Neuronal stem cell (in vitro differentiated cells): ENCODE measurements at regions not wholly inside any gene's neighbourhood (a gene's known extent, or its start where the extent isn't known, plus 50 kb on each side); places are given as distances from the start of the nearest gene placed in this dataset.
A peak's percentile ranks its signal among the peaks of the same experiment; 100 is the strongest.

Experiments
- DNase-seq: peaks from one replicate; pipeline ENCODE4 v3.0.0-alpha.2; 2013; ENCODE audit warnings: low spot score
- H2AFZ ChIP-seq: one replicate; pipeline ENCODE4 v1.6.1; 2013; ENCODE audit warnings: mild to moderate bottlenecking, low read length, inconsistent platforms
- H2AK5ac ChIP-seq: 2 replicates; pipeline ENCODE4 v1.6.1; 2013; ENCODE audit warnings: low read depth, mild to moderate bottlenecking, inconsistent platforms, low read length, moderate library complexity, mixed read lengths
- H2BK120ac ChIP-seq: 2 replicates; pipeline ENCODE4 v1.6.1; 2013; ENCODE audit warnings: low read depth, mild to moderate bottlenecking, inconsistent platforms, low read length, moderate library complexity, mixed read lengths
- H2BK12ac ChIP-seq: one replicate; pipeline ENCODE4 v1.6.1; 2013; ENCODE audit warnings: low read length, inconsistent platforms
- H2BK15ac ChIP-seq: 2 replicates; pipeline ENCODE4 v1.6.1; 2013; ENCODE audit warnings: mild to moderate bottlenecking, low read length, inconsistent platforms, mixed read lengths
- H2BK5ac ChIP-seq: one replicate; pipeline ENCODE4 v1.6.1; 2013; ENCODE audit warnings: inconsistent platforms, mild to moderate bottlenecking, low read length, moderate library complexity
- H3K14ac ChIP-seq: one replicate; pipeline ENCODE4 v1.6.1; 2013; ENCODE audit warnings: low read length, inconsistent platforms
- H3K18ac ChIP-seq: 2 replicates; pipeline ENCODE4 v1.6.1; 2013; ENCODE audit warnings: low read length, inconsistent platforms
- H3K23ac ChIP-seq: 2 replicates; pipeline ENCODE4 v1.6.1; 2013; ENCODE audit warnings: low read depth, mild to moderate bottlenecking, mixed read lengths, low read length, inconsistent platforms; ENCODE audit not compliant: poor library complexity
- H3K27ac ChIP-seq: replicated peaks from 3 replicates; pipeline ENCODE4 v1.5.1; 2013; ENCODE audit warnings: low read length, inconsistent platforms
- H3K27me3 ChIP-seq, 3 experiments: 2 replicates each; pipeline ENCODE4 v1.6.1; 2013; ENCODE audit warnings: low read length in 3 of 3, mild to moderate bottlenecking in 2 of 3, inconsistent platforms in 1 of 3, low read depth in 1 of 3, mixed read lengths in 1 of 3, moderate library complexity in 1 of 3; ENCODE audit not compliant: control insufficient read depth in 3 of 3, insufficient read depth in 3 of 3
- H3K36me3 ChIP-seq, 2 donors: replicated peaks in 1 of 2; 2 replicates each; pipeline ENCODE4 v1.6.1; 2013; ENCODE audit warnings: low read length in 2 of 2; ENCODE audit not compliant: control insufficient read depth in 2 of 2, insufficient read depth in 2 of 2
- H3K4ac ChIP-seq: 2 replicates; pipeline ENCODE4 v1.6.1; 2013; ENCODE audit warnings: inconsistent platforms, mild to moderate bottlenecking, low read length, moderate library complexity
- H3K4me1 ChIP-seq, 2 donors: 1 replicate in 1 of 2; 2 replicates in 1 of 2; pipeline ENCODE4 v1.6.1; 2013; ENCODE audit warnings: low read length in 2 of 2, low read depth in 1 of 2; ENCODE audit not compliant: control insufficient read depth in 2 of 2, insufficient read depth in 1 of 2
- H3K4me2 ChIP-seq: one replicate; pipeline ENCODE4 v1.6.1; 2013; ENCODE audit warnings: mild to moderate bottlenecking, low read length, inconsistent platforms; ENCODE audit not compliant: insufficient read depth, poor library complexity, severe bottlenecking
- H3K4me3 ChIP-seq, 2 donors: 2 replicates each; pipeline ENCODE4 v1.5.1; 2013; ENCODE audit warnings: low read length in 2 of 2, mild to moderate bottlenecking in 2 of 2, inconsistent platforms in 1 of 2, moderate library complexity in 1 of 2
- H3K79me1 ChIP-seq: one replicate; pipeline ENCODE4 v1.6.1; 2013; ENCODE audit warnings: low read depth, mild to moderate bottlenecking, inconsistent platforms, low read length, moderate library complexity
- H3K9ac ChIP-seq: one replicate; pipeline ENCODE4 v1.6.1; 2013; ENCODE audit warnings: mild to moderate bottlenecking, low read depth, low read length, inconsistent platforms; ENCODE audit not compliant: poor library complexity
- H3K9me3 ChIP-seq, 2 donors: replicated peaks in 1 of 2; 2 replicates each; pipeline versions ENCODE3 to v1.6.1; 2013; ENCODE audit warnings: low read length in 2 of 2, mild to moderate bottlenecking in 2 of 2, inconsistent platforms in 1 of 2, low read depth in 1 of 2, mixed read lengths in 1 of 2, moderate library complexity in 1 of 2; ENCODE audit not compliant: control insufficient read depth in 2 of 2, insufficient read depth in 1 of 2
- H4K8ac ChIP-seq: one replicate; pipeline ENCODE4 v1.6.1; 2013; ENCODE audit warnings: low read depth, mild to moderate bottlenecking, inconsistent platforms, low read length, moderate library complexity
- H4K91ac ChIP-seq: one replicate; pipeline ENCODE4 v1.6.1; 2013; ENCODE audit warnings: low read length, low read depth, mild to moderate bottlenecking, inconsistent platforms; ENCODE audit not compliant: poor library complexity
- whole genome bisulfite sequencing, 2 donors: extraction: QIAGEN DNeasy Blood & Tissue Kit; methylation state at CpG; one replicate each; pipeline ENCODE4 v1.1.7; 2013; ENCODE audit warnings: missing lambda C conversion rate in 2 of 2, mixed read lengths in 1 of 2; ENCODE audit not compliant: insufficient read length in 2 of 2, insufficient replicate concordance in 1 of 2; ENCODE audit errors: extremely low coverage in 2 of 2; 5-methylcytosine and 5-hydroxymethylcytosine counted together

- no CpG with 5 or more reads among the region's 5 CpGs for WGBS, 2 donors
- Histone ChIP-seq H3K27ac (no peak overlapping the region), H3K79me1 (no peaks in the 10 kb centered on the region), H4K8ac (no peak overlapping the region), H2AK5ac (no peak overlapping the region), H2AFZ (no peak overlapping the region), H3K27me3 (no peaks in the 10 kb centered on the region), H2BK120ac (no peak overlapping the region), H3K23ac (no peak overlapping the region), H3K4me2 (no peak overlapping the region), H3K9ac (no peak overlapping the region), H2BK5ac (no peak overlapping the region), H3K18ac (no peak overlapping the region), H3K4me3 (no peak overlapping the region), H2BK12ac (no peak overlapping the region), H3K4me1 (peaks cover 4 to 7% of the 10 kb centered on the region in 2 donors), H2BK15ac (no peak overlapping the region), H4K91ac (no peak overlapping the region), H3K36me3 (no peaks in the 10 kb centered on the region), H3K14ac (no peak overlapping the region), H3K4ac (no peak overlapping the region), H3K9me3 (no peaks in the 10 kb centered on the region)
- DNase-seq, result no peak
These were observed 128.8 kb downstream of the GPAT3 start for GRCh38 chr4:83664741-83665140.

GRCh38 chr4:83664071-83664470 lies 128.2 kb downstream of the GPAT3 start:
- Histone ChIP-seq H4K8ac (no peak overlapping the region), H3K4me1 (peaks cover 4 to 7% of the 10 kb centered on the region in 2 donors), H3K79me1 (no peaks in the 10 kb centered on the region), H2BK5ac (no peak overlapping the region), H3K18ac (no peak overlapping the region), H2AFZ (no peak overlapping the region), H3K4me2 (no peak overlapping the region), H2AK5ac (no peak overlapping the region), H2BK12ac (no peak overlapping the region), H3K9ac (no peak overlapping the region), H3K23ac (no peak overlapping the region), H3K27ac (no peak overlapping the region), H3K14ac (no peak overlapping the region), H3K36me3 (no peaks in the 10 kb centered on the region), H3K9me3 (no peaks in the 10 kb centered on the region), H4K91ac (no peak overlapping the region), H3K4me3 (no peak overlapping the region), H3K27me3 (no peaks in the 10 kb centered on the region), H3K4ac (no peak overlapping the region), H2BK15ac (no peak overlapping the region), H2BK120ac (no peak overlapping the region)
- WGBS, 2 donors, result no CpG with 5 or more reads among the region's 10 CpGs
- no peak for DNase-seq

DNA sequence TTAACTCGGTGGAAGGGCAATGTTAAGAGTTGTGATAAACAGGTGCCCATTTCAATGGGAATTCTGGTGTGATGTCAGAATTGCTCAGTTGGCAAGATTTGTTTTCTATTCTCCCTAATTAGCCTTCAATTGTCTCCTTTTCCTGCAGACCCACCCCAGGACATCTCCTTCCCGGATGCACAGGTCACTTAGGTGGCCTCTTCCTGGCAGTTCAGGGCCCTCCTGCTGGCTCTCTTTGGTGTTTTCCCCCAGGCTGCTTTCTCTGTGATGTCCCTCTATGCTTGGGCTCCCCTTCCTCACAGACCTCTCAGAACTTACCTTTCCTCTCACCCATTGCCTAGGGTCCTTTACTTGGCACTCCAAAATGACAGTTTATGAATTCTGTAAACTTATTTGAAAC lies 126.3 kb downstream of the GPAT3 start:
- Histone ChIP-seq H3K4me2 (no peak overlapping the region), H3K79me1 (no peaks in the 10 kb centered on the region), H2BK12ac (no peak overlapping the region), H3K4me1 (peaks cover 4 to 7% of the 10 kb centered on the region in 2 donors), H3K4me3 (no peak overlapping the region), H3K9ac (no peak overlapping the region), H3K23ac (no peak overlapping the region), H3K4ac (no peak overlapping the region), H2AFZ (peak overlapping the region; percentile 24), H3K27ac (no peak overlapping the region), H2BK5ac (no peak overlapping the region), H2BK120ac (no peak overlapping the region), H2BK15ac (no peak overlapping the region), H3K14ac (no peak overlapping the region), H3K9me3 (no peaks in the 10 kb centered on the region), H4K91ac (no peak overlapping the region), H3K36me3 (no peaks in the 10 kb centered on the region), H3K27me3 (no peaks in the 10 kb centered on the region), H4K8ac (no peak overlapping the region), H2AK5ac (no peak overlapping the region), H3K18ac (no peak overlapping the region)
- no peak for DNase-seq
- no CpG with 5 or more reads among the region's 2 CpGs for WGBS, 2 donors

GRCh38 chr4:83661359-83661758 lies 125.5 kb downstream of the GPAT3 start:
- WGBS, 2 donors, result no CpG with 5 or more reads among the region's 2 CpGs
- Histone ChIP-seq H3K9ac (no peak overlapping the region), H4K91ac (no peak overlapping the region), H2BK5ac (no peak overlapping the region), H3K4me3 (no peak overlapping the region), H4K8ac (no peak overlapping the region), H2BK120ac (no peak overlapping the region), H2AK5ac (no peak overlapping the region), H3K79me1 (no peaks in the 10 kb centered on the region), H2BK12ac (no peak overlapping the region), H3K23ac (no peak overlapping the region), H3K27me3 (no peaks in the 10 kb centered on the region), H3K4me1 (peaks cover 4 to 7% of the 10 kb centered on the region in 2 donors), H3K4ac (no peak overlapping the region), H3K36me3 (no peaks in the 10 kb centered on the region), H3K14ac (no peak overlapping the region), H2BK15ac (no peak overlapping the region), H3K4me2 (no peak overlapping the region), H3K18ac (no peak overlapping the region), H3K27ac (no peak overlapping the region), H3K9me3 (no peaks in the 10 kb centered on the region), H2AFZ (no peak overlapping the region)
- no peak for DNase-seq
